CD14-positive monocyte (primary cell): ENCODE measurements at regions not wholly inside any gene's neighbourhood (a gene's known extent, or its start where the extent isn't known, plus 50 kb on each side); places are given as distances from the start of the nearest gene placed in this dataset.

Experiments used
- DNase-seq, 3 donors: peaks; one replicate each; pipeline ENCODE4 v3.0.0-alpha.2; 2011 to 2022
- H2AFZ ChIP-seq: 2 replicates; pipeline ENCODE4 v1.6.0; 2012; ENCODE audit warnings: mild to moderate bottlenecking, low read depth, low read length, inconsistent platforms; ENCODE audit not compliant: insufficient read depth, poor library complexity, severe bottlenecking
- H3K27ac ChIP-seq, 2 donors: 1 replicate in 1 of 2; 2 replicates in 1 of 2; pipeline ENCODE4 v1.5.1; 2012 to 2013; ENCODE audit warnings: low read length in 2 of 2, control low read depth in 1 of 2, inconsistent platforms in 1 of 2, low read depth in 1 of 2, mild to moderate bottlenecking in 1 of 2
- H3K27me3 ChIP-seq, 2 donors: one replicate each; pipeline versions ENCODE4 v1.6.0 to v1.6.1; 2011 to 2013; ENCODE audit warnings: low read length in 2 of 2; ENCODE audit not compliant: control insufficient read depth in 2 of 2, insufficient read depth in 2 of 2
- H3K36me3 ChIP-seq, 2 donors: replicated peaks in 1 of 2; 1 replicate in 1 of 2; 2 replicates in 1 of 2; pipeline versions ENCODE4 v1.5.1 to v1.6.1; 2012 to 2013; ENCODE audit warnings: low read length in 2 of 2, control low read depth in 1 of 2, inconsistent platforms in 1 of 2, mild to moderate bottlenecking in 1 of 2; ENCODE audit not compliant: insufficient read depth in 2 of 2, control insufficient read depth in 1 of 2
- H3K4me1 ChIP-seq, 2 donors: 1 replicate in 1 of 2; 2 replicates in 1 of 2; pipeline versions ENCODE4 v1.5.1 to v1.6.1; 2012 to 2013; ENCODE audit warnings: low read length in 2 of 2, control low read depth in 1 of 2, inconsistent platforms in 1 of 2, mild to moderate bottlenecking in 1 of 2, moderate library complexity in 1 of 2; ENCODE audit not compliant: insufficient read depth in 2 of 2, control insufficient read depth in 1 of 2
- H3K4me2 ChIP-seq: replicated peaks from 2 replicates; pipeline ENCODE3; 2012; ENCODE audit warnings: low read length, moderate library complexity, mild to moderate bottlenecking; ENCODE audit not compliant: poor library complexity, severe bottlenecking; ENCODE audit errors: extremely low read depth
- H3K4me3 ChIP-seq, 3 experiments: fragments of 200-600 bp in 1 of 3; sonication (generic) in 1 of 3; replicated peaks in 1 of 3; 1 replicate in 2 of 3; 2 replicates in 1 of 3; pipeline ENCODE4 v1.5.1; 2011 to 2013; ENCODE audit warnings: low read length in 3 of 3, mild to moderate bottlenecking in 3 of 3, control low read depth in 2 of 3, low read depth in 2 of 3, inconsistent platforms in 1 of 3, moderate library complexity in 1 of 3
- H3K79me2 ChIP-seq: 2 replicates; pipeline ENCODE4 v1.6.0; 2012; ENCODE audit warnings: mild to moderate bottlenecking, control low read depth, inconsistent platforms, low read length, moderate library complexity; ENCODE audit not compliant: insufficient read depth
- H3K9ac ChIP-seq: 2 replicates; pipeline ENCODE4 v1.6.0; 2017; ENCODE audit warnings: low read length, mild to moderate bottlenecking; ENCODE audit not compliant: insufficient read depth, poor library complexity, severe bottlenecking
- H3K9me3 ChIP-seq, 2 donors: replicated peaks in 1 of 2; 1 replicate in 1 of 2; 2 replicates in 1 of 2; pipeline versions ENCODE4 v1.5.1 to v1.6.1; 2012 to 2013; ENCODE audit warnings: low read length in 2 of 2, control low read depth in 1 of 2; ENCODE audit not compliant: control insufficient read depth in 1 of 2, insufficient read depth in 1 of 2
- H4K20me1 ChIP-seq: 2 replicates; pipeline ENCODE4 v1.6.0; 2012; ENCODE audit warnings: mild to moderate bottlenecking, low read length, control low read depth, moderate library complexity; ENCODE audit not compliant: insufficient read depth
- H3K27ac Mint-ChIP-seq, 7 donors: one replicate each; pipeline ENCODE4 v1.8.0; 2020; ENCODE audit warnings: mild to moderate bottlenecking in 7 of 7, mixed read lengths in 7 of 7, moderate library complexity in 6 of 7, inconsistent platforms in 2 of 7
- H3K27me3 Mint-ChIP-seq, 3 donors: one replicate each; pipeline ENCODE4 v1.8.0; 2021 to 2022; ENCODE audit warnings: low read depth in 3 of 3, mild to moderate bottlenecking in 3 of 3, mixed read lengths in 3 of 3, moderate library complexity in 3 of 3, inconsistent platforms in 1 of 3
- H3K36me3 Mint-ChIP-seq, 2 donors: one replicate each; pipeline ENCODE4 v1.8.0; 2020; ENCODE audit warnings: mixed read lengths in 2 of 2, inconsistent platforms in 1 of 2, mild to moderate bottlenecking in 1 of 2
- H3K4me1 Mint-ChIP-seq: one replicate; pipeline ENCODE4 v1.8.0; 2020; ENCODE audit warnings: mild to moderate bottlenecking, mixed read lengths
- H3K4me3 Mint-ChIP-seq, 2 donors: one replicate each; pipeline ENCODE4 v1.8.0; 2020; ENCODE audit warnings: mild to moderate bottlenecking in 2 of 2, mixed read lengths in 2 of 2, moderate library complexity in 1 of 2
- H3K9me3 Mint-ChIP-seq, 7 donors: one replicate each; pipeline ENCODE4 v1.8.0; 2020 to 2022; ENCODE audit warnings: mixed read lengths in 7 of 7, mild to moderate bottlenecking in 6 of 7, moderate library complexity in 6 of 7, inconsistent platforms in 2 of 7
- CTCF ChIP-seq: fragments of 200-600 bp; IDR thresholded peaks from one replicate; pipeline ENCODE4 v1.8.0; 2022; ENCODE audit warnings: antibody characterized with exemption, mild to moderate bottlenecking
- WGBS: methylation state at CpG from one replicate; pipeline ENCODE4 v1.1.5; 2013; ENCODE audit warnings: missing lambda C conversion rate; ENCODE audit not compliant: insufficient coverage; 5-methylcytosine and 5-hydroxymethylcytosine counted together
- intact Hi-C, 2 donors: fragments of 100-400 bp; cut with micrococcal nuclease; formaldehyde crosslinking; loops; one replicate each; pipeline versions ENCODE4 v1.15.0 to v1.15.1; 2023

GRCh38 chr5:28493456-28493855 lies 1455.1 kb upstream of the CDH9 start:
- Histone ChIP-seq H3K27ac (no peak overlapping the region), H3K36me3 (no peaks in the 10 kb centered on the region), H4K20me1 (no peaks in the 10 kb centered on the region), H3K4me3 (no peak overlapping the region), H3K9ac (no peak overlapping the region), H3K79me2 (no peaks in the 10 kb centered on the region), H3K27me3 (no peaks in the 10 kb centered on the region), H2AFZ (no peak overlapping the region), H3K4me1 (no peaks in the 10 kb centered on the region), H3K4me2 (no peak overlapping the region), H3K9me3 (peaks cover 4 to 8% of the 10 kb centered on the region in 2 donors)
- Mint-ChIP-seq H3K27me3 (no peaks in the 10 kb centered on the region), H3K4me3 (no peak overlapping the region), H3K36me3 (no peaks in the 10 kb centered on the region), H3K27ac (no peak overlapping the region), H3K9me3 (peaks cover 0 to 10% (median 2%) of the 10 kb centered on the region in 7 donors), H3K4me1 (no peaks in the 10 kb centered on the region)
- no CpG with 5 or more reads among the region's 1 CpG for WGBS
- DNase-seq = no peak
- intact Hi-C loops = no loop called here
- TF ChIP-seq CTCF = no peak

GRCh38 chr5:28488752-28489151 lies 1450.4 kb upstream of the CDH9 start:
- Histone ChIP-seq H4K20me1 (no peaks in the 10 kb centered on the region), H3K9me3 (peaks cover 6 to 11% of the 10 kb centered on the region in 2 donors), H2AFZ (no peak overlapping the region), H3K4me2 (no peak overlapping the region), H3K4me3 (no peak overlapping the region), H3K27me3 (no peaks in the 10 kb centered on the region), H3K4me1 (no peaks in the 10 kb centered on the region), H3K27ac (no peak overlapping the region), H3K79me2 (no peaks in the 10 kb centered on the region), H3K9ac (no peak overlapping the region), H3K36me3 (no peaks in the 10 kb centered on the region)
- H3K36me3 Mint-ChIP-seq = no peaks in the 10 kb centered on the region
- TF ChIP-seq CTCF = no peak
- WGBS = no CpG with 5 or more reads among the region's 2 CpGs
- no peaks in the 10 kb centered on the region for H3K27me3 Mint-ChIP-seq
- intact Hi-C loops = no loop called here
- H3K4me1 Mint-ChIP-seq = no peaks in the 10 kb centered on the region
- H3K27ac Mint-ChIP-seq = no peak overlapping the region
- H3K4me3 Mint-ChIP-seq = no peak overlapping the region
- no peak for DNase-seq
- H3K9me3 Mint-ChIP-seq = peaks cover 0 to 13% (median 7%) of the 10 kb centered on the region in 7 donors
